ENCODE measurements at regions not wholly inside any gene's neighbourhood (a gene's known extent, or its start where the extent isn't known, plus 50 kb on each side); places are given as distances from the start of the nearest gene placed in this dataset.

- Mint-ChIP-seq H3K36me3 (no peaks in the 10 kb centered on the region), H3K4me3 (no peak overlapping the region), H3K9me3 (no peaks in the 10 kb centered on the region), H3K4me1 (peaks cover 11% of the 10 kb centered on the region), H3K27me3 (ENCODE audit: low read depth) (no peaks in the 10 kb centered on the region), H3K27ac (no peak overlapping the region)
- POLR2A ChIA-PET: no interaction called here
- CTCF ChIA-PET: interaction anchor here (1.0 kb wide), 1 partner anchor 864 kb away, joined by 4 read pairs; no protein-coding TSS in a partner anchor
- no peak for TF ChIP-seq ERG (CRISPR knock-in tag; IDR thresholded peaks at IDR 0.05)
- TF ChIP-seq NR2C2 (CRISPR knock-in tag; IDR thresholded peaks at IDR 0.05): no peak
- no peak for TF ChIP-seq ZMAT4 (CRISPR knock-in tag; IDR thresholded peaks at IDR 0.05)
- TF ChIP-seq USF2 (CRISPR knock-in tag; IDR thresholded peaks at IDR 0.05): no peak
- TF ChIP-seq SOX15 (CRISPR knock-in tag; IDR thresholded peaks at IDR 0.05): no peak
- no peak for TF ChIP-seq FOXP1 (CRISPR knock-in tag; IDR thresholded peaks at IDR 0.05; ENCODE audit: borderline replicate concordance)
- TF ChIP-seq GABPB1 (CRISPR knock-in tag; IDR thresholded peaks at IDR 0.05): no peak
- no peak for TF ChIP-seq ZNF532 (CRISPR knock-in tag; IDR thresholded peaks at IDR 0.05; ENCODE audit: borderline replicate concordance)
- no peak for TF ChIP-seq TP53 (CRISPR knock-in tag; IDR thresholded peaks at IDR 0.05)
- TF ChIP-seq MLX (CRISPR knock-in tag; IDR thresholded peaks at IDR 0.05): no peak
- TF ChIP-seq JUN (CRISPR knock-in tag; IDR thresholded peaks at IDR 0.05): no peak
- no peak for TF ChIP-seq ZNF219 (CRISPR knock-in tag; IDR thresholded peaks at IDR 0.05; ENCODE audit: borderline replicate concordance)
- TF ChIP-seq CREB1 (CRISPR knock-in tag; IDR thresholded peaks at IDR 0.05): no peak
- no peak for TF ChIP-seq SMAD4 (CRISPR knock-in tag; IDR thresholded peaks at IDR 0.05)
- TF ChIP-seq CDX4 (CRISPR knock-in tag; IDR thresholded peaks at IDR 0.05; ENCODE audit: borderline replicate concordance): no peak
- no peak for TF ChIP-seq NR1H2 (CRISPR knock-in tag; IDR thresholded peaks at IDR 0.05)
- no peak for TF ChIP-seq ESRRA (CRISPR knock-in tag; IDR thresholded peaks at IDR 0.05; ENCODE audit: borderline replicate concordance)
- no peak for TF ChIP-seq ATF1 (CRISPR knock-in tag; IDR thresholded peaks at IDR 0.05)
- no peak for TF ChIP-seq CTCF (IDR thresholded peaks at IDR 0.05)
- no peak for TF ChIP-seq ZSCAN18 (CRISPR knock-in tag; IDR thresholded peaks at IDR 0.05)
- no peak for DNase-seq (ENCODE audit: low spot score)
- no peak for ATAC-seq
Measured at GRCh38 chr18:51998711-51999110, 341.3 kb upstream of the DCC start.
